HG03175 (cell line): ENCODE measurements at regions not wholly inside any gene's neighbourhood (a gene's known extent, or its start where the extent isn't known, plus 50 kb on each side); places are given as distances from the start of the nearest gene placed in this dataset.
"Not testable (repeated sequence)": the region's sequence is repeated elsewhere in the genome, so short reads cannot be mapped to it uniquely, and the experiment has no call there.

Experiments
- ATAC-seq: cut with Tn5 transposase; IDR thresholded peaks from one replicate; pipeline ENCODE4 v1.9.1; 2021; ENCODE audit warnings: mild to moderate bottlenecking, moderate library complexity; ENCODE audit not compliant: unreplicated experiment

DNA sequence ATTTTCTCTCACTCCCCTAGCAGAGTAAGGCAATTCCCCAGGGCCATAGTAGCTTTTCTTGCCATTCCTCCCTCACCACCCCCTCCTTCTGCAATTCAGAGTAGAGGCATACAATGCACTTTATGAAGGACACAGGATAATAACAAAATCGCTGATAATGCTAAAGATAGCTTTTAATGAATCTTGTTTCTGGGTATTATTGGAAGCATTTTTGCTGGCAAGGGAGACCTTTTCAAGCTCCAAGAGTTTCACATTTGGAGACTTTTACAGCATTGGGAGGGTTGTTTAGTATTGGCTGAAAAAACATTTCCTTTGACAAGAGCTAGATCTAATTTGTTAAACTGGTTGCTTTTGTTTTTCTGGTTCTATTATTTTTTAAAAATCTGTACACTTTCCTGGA is 573.0 kb upstream of the C16orf82 start:
- no peak for ATAC-seq

DNA sequence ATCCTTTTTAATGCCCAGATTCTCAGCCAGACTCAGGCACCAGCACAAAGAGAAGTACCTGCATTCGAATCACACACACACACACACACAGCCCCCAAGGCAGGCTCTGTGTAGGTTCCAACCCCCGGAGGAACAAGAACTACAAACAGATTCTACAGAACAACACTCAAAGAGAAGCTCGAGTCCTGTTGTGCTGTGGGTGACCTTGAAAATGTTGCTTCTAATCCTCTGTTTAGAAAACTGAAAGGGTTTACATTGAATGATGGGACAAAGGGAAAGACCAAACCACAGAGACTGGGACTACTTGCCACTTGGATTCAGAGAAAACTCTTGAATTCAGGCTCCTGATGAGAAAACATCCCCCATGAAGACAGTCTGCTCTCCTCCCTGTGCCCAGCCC is 568.8 kb upstream of the C16orf82 start:
- no peak for ATAC-seq

- ATAC-seq, result no peak
Measured at GRCh38 chr16:26500326-26500725, 566.4 kb upstream of the C16orf82 start.

GRCh38 chr16:26505496-26505895 is 561.2 kb upstream of the C16orf82 start:
- ATAC-seq, result no peak

GRCh38 chr16:26508946-26509345 is 557.8 kb upstream of the C16orf82 start:
- not testable (repeated sequence) for ATAC-seq

- no peak for ATAC-seq
Measured at GRCh38 chr16:26510924-26511323, 555.8 kb upstream of the C16orf82 start.

DNA sequence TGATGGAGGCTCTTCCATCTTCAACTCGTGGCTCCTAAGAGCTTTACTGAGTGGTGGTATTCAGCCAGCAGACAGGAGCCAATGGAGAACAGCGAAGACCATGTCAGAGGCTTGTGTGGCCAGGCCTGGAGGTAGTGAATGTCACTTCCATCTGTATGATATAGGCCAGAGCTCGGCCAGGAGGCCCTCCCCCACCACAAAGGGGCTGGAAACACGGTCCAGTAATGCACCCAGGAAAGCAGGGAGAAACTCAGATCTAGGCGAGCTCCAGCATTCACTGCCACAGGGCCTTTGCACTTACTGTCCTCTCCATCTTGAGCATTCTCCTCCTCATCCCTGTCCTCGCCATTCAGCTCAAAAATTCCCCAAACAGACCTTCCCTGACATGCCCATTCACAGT is 555.3 kb upstream of the C16orf82 start:
- ATAC-seq, result no peak

DNA sequence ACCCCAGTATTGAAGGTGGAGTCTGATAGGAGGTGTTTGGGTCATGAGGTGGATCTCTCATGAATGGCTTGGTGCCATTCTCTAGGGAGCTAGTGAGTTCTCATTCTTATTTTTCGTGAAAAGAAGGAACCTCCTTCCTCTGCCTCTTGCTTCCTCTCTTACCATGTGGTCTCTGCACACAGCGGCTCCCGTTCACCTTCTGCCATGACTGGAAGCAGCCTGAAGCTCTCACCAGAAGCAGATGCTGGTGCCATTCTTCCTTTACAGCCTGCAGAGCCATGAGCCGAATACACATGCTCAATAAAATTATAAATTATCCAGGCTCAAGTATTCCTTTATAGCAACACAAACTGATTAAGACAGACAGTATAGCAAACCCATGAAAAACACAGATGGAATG is 545.1 kb upstream of the C16orf82 start:
- no peak for ATAC-seq

GRCh38 chr16:26524281-26524680 is 542.4 kb upstream of the C16orf82 start:
- ATAC-seq, result no peak

DNA sequence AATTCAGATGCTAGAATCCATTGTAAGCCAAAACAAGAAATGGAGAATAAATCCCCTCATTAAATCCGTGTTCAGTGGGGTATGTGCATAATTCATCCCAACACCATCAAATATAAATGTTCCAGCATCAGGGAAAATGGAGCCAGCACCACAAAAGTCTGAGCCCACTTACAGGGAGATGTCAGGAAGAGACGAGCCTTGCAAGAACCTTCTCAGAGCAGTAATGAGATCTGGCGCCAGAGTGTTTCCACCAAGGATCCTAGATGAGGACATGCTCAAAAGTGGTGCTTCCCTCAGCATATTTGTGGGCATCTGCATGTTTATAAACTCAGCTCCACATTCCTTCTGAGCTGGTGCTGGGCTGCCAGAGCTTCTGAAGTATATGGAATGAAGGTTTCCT is 541.9 kb upstream of the C16orf82 start:
- no peak for ATAC-seq

DNA sequence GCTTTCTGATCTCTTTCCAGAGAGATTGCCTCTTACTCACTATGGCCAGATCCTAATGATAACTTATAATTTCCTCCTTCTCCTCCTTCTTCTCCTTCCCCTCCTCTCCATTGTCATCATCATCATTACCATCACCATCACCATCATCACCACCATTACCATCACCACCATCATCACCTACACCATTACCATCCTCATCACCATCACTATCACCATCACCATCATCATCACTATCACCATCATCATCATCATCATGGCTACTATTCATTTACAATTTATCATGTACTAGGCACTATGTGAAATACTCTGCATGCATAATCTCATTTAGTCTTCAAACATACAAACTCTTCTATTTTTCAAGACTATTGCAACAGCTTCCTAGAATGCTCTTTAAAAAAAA is 540.9 kb upstream of the C16orf82 start:
- ATAC-seq, result no peak

GRCh38 chr16:26526633-26527032 is 540.1 kb upstream of the C16orf82 start:
- no peak for ATAC-seq

DNA sequence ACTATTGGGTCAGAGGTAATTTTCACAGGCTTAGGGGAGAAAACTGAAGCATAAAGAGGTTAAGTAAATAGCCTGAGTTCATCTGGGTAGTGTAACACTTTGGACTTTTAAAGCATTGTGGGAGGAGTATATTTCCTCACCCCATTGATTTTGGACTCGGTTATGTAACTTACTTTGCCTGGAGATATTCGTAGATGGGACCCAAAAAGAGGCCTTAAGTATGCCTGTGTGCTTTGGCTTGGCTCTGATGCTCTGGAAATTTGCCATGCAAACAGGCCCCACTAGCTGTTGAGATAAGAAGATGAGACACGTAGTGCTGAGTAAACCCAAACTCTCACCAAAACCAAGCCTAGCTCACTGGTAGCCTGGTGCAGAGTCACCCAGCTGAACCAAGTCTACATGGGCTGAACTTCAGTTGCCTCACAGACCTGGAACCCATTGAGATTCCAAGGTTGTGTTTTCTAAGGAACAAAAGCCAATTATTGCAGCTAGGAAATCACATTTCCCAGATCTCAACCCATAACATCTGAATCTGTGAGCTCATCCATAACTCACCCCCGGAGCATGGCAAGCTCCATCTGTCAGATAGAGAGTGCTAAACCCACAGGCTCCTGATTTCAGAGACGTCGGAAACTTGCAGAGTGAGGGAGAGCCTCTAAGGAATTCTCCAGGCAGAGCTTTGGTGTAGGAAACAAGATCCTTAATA is 536.0 kb upstream of the C16orf82 start:
- ATAC-seq, result no peak

DNA sequence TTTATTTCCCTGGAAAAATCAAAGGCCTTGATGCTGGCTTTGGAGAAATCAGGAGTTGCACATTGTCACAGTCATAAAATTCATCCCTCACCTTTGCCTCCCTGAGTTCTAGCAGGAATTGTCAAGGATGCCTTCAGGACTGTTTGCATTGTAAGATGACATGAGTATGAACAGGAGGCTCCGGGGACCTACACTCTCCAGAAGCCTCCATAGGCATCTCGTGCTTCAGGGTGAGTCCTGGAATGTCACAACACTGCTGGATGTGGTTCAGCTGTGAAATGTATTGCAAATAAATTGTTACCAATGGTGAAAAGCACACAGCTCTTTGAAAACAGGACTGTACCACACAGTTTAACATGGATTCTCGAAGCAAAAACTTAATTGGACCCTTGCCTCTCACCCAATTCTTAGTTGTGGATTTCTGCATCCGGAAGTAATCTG is 535.4 kb upstream of the C16orf82 start:
- ATAC-seq, result no peak

DNA sequence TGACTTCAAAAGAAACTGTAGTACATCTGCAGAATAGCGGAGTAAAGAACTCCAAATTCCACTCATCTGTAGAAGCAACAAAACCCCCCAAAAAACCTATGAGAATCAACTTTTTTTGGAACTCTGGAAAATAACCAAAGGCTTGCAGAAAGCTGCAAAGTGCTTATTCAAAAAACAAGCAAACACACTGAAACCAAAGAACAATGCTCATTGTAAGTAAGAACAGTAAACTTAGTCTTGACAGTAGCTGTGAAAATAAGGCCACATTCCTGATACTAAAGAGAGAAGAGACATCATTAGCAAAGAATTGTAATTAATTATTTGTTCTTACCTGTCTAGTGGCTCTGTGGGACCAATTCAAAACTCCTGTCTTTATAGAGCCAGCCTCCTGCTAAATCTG is 534.3 kb upstream of the C16orf82 start:
- no peak for ATAC-seq

DNA sequence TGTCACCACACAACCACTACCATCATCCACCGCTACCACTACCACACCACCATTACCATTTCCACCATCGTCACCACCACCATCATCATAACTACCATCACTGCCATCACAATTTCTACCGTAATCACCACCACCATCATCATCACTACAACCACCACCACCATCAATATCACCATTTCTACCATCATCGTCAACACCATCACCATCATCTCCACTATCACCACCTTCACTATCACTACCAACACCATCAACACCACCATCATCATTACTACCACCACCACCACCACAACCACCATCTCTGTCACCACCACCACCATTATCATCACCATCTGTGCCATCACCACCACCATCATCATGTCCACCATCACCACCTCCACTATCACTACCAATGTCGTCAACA is 524.5 kb upstream of the C16orf82 start:
- no peak for ATAC-seq

DNA sequence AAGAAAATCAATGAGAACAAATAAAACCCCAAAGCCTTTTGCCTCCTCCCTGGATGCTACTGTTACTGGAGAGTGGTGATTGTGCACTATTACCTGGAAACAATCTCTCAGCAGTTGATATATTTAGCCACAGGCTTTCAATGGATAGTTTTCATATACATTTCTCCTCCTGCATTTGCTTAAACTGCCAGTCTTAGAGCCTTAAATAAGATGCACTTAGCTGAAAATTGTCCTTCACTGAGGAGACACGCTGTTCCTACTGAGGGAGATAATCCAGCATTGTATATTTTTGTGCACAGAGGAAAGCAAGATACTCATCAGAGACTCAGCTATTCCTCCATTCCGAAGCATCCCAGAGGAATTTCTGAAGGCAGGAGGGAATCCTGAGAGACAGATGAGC is 520.2 kb upstream of the C16orf82 start:
- no peak for ATAC-seq

- no peak for ATAC-seq
Measured at GRCh38 chr16:26547681-26548080, 519.0 kb upstream of the C16orf82 start.

GRCh38 chr16:26550111-26550610 is 516.6 kb upstream of the C16orf82 start:
- no peak for ATAC-seq

DNA sequence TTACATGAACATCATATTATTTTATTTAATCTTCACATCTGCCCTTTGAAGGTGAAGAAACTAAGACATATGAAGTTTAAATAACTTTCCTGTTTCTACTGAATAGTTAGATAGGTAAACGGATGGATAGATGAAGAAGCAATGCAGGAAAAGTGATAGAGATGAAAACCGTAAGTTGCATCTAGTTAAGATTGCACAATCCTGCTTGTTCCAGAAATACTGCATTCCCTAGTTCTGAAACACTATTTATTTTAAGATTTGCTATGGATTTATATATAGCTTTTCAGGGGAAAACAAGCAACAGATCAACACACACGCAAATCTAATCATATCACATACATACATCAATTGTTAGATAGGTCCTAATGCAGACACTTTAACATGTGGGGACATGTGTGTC is 512.7 kb upstream of the C16orf82 start:
- no peak for ATAC-seq

DNA sequence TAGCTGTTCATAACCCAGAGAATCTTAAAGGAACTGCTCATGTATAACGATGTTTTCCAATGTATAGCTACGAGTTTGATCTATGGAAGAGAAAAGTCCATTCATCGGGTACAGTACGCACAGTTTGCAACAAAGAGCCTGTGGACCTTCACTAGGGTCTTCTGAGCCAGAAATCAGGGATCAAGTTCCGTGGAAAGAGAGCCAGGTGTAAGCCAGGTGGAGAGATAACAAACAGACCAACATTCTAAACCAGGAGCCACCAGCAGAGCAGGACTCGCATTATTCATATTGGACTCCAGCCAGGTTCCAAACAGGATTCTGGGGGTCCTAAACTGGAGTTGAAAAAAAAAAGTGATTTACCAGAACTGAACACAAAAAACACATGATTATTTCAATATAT is 505.4 kb upstream of the C16orf82 start:
- ATAC-seq, result no peak

DNA sequence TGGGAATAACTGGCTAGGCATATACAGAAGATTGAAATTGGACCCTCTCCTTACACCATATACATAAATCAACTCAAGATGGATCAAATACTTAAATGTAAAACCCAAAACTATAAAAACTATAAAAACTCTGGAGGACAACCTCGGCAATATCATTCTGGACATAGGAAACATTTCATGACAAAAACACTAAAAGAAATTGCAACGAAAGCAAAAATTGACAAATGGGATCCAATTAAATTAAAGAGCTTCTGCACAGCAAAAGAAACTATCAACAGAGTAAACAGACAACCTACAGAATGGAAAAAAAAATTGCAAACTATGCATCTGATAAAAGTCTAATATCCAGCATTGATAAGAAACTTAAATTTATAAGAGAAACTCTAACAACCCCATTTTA is 503.7 kb upstream of the C16orf82 start:
- ATAC-seq, result no peak

DNA sequence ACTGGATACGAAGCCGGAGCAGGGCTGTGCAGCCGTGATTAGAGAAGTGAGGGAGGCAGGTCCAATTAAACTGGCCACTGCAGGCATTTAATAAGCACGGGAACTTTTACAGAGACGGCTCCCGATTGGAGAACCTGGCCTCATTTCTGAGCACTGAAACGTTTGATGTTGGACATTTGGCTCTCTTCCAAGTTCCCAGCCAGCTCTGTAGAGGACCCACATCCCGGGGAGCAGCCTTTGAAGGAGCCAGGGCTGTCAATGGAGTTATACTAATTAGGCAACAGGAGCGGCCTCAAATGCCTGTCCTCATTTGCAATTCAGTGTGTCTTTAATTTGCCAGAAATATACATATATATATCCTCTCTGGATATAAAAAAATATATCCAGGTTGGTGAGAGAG is 499.4 kb upstream of the C16orf82 start:
- no peak for ATAC-seq
